ENCODE measurements at regions not wholly inside any gene's neighbourhood (a gene's known extent, or its start where the extent isn't known, plus 50 kb on each side); places are given as distances from the start of the nearest gene placed in this dataset.

- no peak for TF ChIP-seq POLR2A (IDR thresholded peaks at IDR 0.05)
- TF ChIP-seq CTCF (IDR thresholded peaks at IDR 0.05): no peak
These were observed 213.5 kb downstream of the CYRIA start for GRCh38 chr2:16452123-16452522.
